Stimulated activated CD8-positive, alpha-beta memory T cell treated with anti-CD3 and anti-CD28 coated beads, Interleukin-4, amount 100 ng/mL, for 4 hours (primary cell): ENCODE measurements at regions not wholly inside any gene's neighbourhood (a gene's known extent, or its start where the extent isn't known, plus 50 kb on each side); places are given as distances from the start of the nearest gene placed in this dataset.
"Not testable (repeated sequence)": the region's sequence is repeated elsewhere in the genome, so short reads cannot be mapped to it uniquely, and the experiment has no call there.

Experiments
- DNase-seq, 2 donors: peaks; one replicate each; pipeline ENCODE4 v3.0.0-alpha.2; 2020; ENCODE audit warnings: low read depth in 2 of 2, low spot score in 1 of 2

- DNase-seq: no peak
Observed at GRCh38 chr3:194189243-194189791, 53.4 kb downstream of the HES1 start.

GRCh38 chr3:194191850-194192249 lies 55.9 kb downstream of the HES1 start:
- DNase-seq: not testable (repeated sequence)

- no peak for DNase-seq
Observed at GRCh38 chr3:194194051-194194756, 58.3 kb downstream of the HES1 start.

GRCh38 chr3:194194757-194195085 lies 58.8 kb downstream of the HES1 start:
- DNase-seq: no peak

GRCh38 chr3:194195611-194196010 lies 59.7 kb downstream of the HES1 start:
- DNase-seq: no peak

DNA sequence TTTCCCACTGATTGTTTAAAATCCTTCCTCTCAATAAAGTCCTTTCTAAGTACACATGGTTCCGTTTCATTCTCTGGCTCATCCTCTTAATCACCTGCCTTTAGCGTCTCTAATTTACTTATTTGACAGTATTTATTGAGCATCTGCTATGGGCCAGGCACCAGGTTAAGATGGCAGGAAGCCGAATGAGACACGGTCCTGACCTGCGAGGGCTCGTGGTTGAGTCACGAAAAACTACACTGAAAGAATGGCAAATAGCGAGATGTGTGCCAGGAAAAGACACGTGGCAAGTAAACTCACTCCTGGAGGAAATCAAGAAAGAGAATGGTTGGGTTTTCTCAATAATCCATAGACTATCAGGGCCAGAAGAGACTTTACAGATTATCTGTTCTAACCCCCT lies 60.9 kb downstream of the HES1 start:
- no peak for DNase-seq

- no peak for DNase-seq
Observed at GRCh38 chr3:194197396-194197960, 61.5 kb downstream of the HES1 start.

DNA sequence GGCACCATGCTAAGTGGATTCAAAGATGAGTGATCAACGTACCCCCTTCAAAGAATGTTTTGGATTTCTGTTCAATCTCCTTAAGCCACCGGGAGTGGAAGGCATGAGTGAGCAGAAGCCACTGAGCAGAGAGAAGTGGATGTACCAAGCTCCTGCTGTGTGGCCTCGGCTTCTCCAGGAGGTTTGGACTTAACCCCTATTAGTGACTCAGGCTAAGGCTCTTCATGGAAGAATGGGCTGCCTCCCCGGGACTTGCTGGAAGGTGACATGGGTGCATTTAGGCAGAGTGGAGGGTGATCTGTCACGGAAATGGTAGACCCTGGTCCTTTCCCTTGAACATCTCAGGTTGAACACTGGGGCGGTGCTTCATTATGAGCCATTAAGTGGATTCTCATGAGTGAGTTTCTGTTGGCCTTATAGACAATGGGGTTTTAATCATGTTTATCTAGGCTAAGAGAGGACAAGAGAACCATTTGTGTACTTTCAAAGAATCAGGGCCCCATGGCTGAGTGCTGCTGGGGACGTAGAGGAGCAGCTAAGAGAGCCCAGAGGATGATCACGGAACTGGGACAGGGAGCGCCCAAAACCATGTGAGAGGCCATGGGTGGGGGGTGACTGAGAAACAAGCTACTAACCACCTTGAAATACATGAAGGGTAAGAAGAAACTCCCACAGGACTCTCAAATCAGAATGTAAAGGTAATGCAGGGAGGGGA lies 62.2 kb downstream of the HES1 start:
- no peak for DNase-seq

DNA sequence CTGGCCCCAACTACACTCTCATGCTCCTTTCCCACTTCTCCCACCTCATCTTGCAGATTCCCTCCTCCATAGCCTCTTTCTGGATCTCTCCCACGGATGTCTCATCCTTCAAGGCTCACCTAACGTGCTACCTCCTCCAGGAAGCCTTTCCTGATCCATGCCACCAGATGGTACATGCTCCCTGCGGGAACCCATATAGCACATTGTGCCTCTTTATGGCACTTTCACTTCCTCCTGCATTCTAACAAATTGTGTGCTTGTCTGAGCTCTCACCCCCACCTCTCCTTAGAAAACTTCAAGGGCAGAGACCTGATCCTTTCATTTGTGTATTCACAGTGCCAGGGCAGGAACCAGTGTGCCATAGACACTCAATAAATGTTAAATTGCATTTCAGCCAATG lies 63.0 kb downstream of the HES1 start:
- no peak for DNase-seq

DNA sequence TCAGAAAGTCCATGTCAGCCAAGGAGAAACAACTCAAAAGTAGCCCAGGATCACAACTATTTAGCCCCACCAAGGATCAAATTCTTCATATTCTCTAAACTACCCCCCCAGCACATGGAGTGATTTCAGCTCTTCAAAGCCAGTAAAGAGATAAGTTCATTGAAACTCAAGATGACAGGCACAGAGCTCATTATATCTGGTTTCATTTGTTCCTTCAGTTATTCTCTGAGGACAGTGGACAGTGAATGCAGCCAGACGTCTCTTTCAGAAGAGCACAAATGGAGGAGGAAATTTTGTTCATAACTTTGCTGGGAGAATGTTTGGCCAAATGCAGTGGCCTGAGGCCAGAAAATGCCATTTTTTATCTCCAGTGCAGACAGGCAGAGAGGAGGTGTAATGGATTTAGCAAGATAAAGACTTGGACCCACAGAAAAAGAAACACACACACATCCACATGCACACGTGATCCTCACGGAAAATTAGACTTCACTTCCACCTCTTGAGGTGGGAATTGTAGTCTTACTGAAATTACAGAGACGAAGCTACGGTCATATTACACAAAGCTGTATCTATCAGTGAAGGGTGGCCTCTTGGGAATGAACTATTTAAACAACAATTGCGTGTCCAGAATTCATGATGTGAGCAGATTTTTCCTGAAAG lies 64.6 kb downstream of the HES1 start:
- DNase-seq: no peak

- no peak for DNase-seq
Observed at GRCh38 chr3:194201953-194202666, 66.2 kb downstream of the HES1 start.

DNA sequence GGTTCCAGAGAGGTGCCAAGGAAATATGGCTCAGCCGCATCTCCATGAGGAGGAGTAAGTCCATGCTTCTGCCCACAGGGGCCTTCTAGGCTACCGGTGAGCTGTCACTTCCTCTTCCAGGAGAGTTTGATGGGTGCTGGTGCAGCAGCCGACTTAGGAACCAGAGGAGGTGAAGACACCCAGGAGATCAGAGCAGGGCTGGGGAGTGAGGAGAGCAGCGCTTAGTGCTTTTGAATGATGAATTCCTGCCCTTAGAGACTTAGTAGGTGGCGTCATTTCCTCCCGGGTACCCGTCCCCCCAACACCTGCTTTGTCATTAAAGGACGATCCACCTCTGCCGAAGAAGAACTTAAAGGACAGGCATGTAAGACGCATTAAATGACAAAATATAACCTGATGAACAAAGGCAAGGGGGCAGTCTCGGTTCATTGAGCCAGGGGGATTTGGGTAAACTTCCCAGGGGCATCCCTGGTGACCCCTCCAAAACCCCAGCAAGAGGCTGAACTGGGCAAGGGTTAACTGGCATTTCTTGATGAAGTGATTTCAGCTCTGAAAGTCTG lies 67.6 kb downstream of the HES1 start:
- no peak for DNase-seq

DNA sequence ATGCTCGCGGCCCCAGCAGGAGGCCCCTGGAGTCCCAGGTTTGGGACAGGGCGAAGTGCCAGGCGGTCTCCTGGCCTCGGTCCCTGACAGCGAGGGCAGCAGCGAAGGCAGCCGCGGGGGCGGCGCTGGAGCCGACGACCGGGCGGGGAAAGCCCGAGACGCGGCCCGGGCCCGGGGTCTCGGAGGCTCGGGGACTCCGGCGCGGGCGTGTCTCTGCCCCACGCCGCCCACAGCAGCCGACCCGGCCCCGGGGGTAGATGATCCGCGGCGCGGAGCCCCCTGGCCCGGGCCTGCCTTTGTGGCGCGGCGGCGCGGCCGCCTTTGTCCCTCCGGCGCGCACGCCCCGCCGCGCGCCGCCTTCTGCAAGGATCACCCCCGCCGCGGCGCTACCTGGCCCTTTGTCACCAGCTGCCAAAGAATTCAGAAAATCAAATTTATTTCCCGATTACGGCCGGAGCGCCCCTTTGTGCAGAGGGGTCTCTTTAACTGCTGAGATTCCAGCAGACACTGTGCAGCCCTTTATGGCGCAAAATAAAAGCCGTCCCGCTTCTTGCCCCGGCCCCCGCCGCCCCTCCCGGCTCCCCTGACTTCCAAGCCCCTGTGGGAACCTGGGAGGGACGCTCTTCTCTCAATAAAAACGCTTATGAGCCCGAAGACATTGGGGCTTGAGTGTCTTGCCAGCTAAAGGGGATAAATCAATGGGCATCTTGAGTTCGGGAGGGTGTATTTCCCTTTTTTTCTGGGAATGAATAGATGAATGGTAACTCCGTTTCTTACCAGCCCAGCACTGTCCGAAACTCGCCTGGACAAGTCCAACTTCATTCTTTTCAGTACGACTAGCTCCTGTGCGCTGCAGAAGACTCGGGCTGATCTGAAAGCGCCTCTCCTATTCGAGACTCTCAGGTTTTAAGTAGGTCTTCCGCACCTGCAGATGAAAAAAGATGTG lies 68.4 kb downstream of the HES1 start:
- no peak for DNase-seq

- DNase-seq: no peak
Observed at GRCh38 chr3:194205675-194206133, 69.8 kb downstream of the HES1 start.

DNA sequence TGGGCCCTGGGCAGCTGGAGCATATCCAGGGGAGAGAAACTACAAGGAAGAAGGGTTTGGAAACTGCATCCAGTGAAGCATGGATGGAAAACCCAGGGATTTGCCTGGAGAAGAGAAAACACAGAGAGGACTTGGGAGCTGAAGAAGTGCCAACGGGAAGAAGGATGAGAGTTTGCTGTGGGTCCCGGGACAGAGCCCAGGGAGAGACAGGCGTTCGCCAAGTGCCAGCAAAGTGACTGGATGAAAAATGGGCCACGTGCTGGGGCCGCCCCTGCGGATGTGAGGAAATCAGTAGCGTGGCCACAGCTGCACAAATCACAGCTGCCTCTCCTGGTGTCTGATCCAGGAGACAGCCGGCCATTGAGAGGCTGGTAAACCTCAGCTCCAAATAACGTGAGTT lies 70.4 kb downstream of the HES1 start:
- no peak for DNase-seq

DNA sequence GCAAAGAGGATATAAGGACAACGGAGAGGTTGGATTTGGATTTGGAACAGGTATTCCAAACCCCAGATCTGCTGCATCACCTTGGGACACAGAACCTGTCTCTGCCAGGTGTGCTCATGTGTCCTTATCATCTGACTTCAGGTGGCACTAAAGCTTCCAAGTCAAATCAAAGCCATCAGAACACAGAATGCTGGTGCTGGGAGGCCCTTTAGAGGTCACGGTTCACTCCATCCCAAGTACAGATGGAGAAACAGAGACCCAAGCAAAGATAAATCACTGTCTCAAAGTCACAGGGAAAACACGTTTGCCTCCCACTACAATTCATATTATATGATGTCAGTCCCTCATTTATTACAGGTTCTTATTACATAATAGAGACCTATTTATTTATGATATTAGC lies 72.8 kb downstream of the HES1 start:
- no peak for DNase-seq

GRCh38 chr3:194212161-194212844 lies 76.4 kb downstream of the HES1 start:
- DNase-seq: no peak

DNA sequence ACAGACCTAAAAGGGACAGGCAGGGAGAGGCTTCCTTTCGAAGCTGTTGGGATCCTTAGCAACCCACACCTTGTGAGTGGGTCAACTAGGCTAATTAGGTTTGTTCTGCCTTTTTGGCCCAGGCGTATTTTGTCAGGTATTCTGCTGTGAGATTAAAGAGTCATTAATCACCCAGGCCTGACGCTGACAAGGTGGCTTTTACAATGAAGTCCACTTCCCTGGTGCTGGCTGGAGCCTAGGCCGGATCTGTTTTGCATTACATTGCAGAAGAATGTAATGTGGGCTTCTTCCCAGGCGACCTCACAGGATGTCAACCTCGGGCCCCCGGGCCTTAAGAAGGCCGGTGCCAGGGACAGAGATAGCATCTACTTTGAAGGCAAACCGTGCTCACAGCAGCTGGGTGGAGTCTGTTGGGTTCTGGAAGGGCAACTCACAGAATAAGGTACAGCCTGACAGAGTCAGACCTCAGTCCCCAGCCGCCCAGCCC lies 76.9 kb downstream of the HES1 start:
- no peak for DNase-seq

DNA sequence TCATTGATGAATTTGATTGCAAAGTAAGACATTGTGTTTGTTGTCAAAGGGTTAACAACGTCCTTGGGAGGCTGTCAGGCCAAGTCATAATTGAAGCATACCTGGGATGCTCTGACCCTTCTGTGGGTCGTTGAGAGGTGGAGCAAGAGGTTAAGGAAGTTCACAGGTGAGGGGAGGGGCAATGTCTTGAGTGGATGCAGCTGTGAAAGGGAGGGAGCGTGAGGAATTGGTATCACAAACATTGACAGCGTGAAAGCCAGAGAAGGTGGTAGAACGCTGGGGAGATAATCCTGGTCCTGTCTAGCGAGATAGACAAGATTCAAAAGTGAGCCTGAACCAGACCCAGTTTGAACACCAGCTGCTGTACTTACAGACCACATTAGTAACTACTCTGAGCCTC lies 79.4 kb downstream of the HES1 start:
- DNase-seq: no peak
